CD4-positive, alpha-beta T cell treated with Interleukin-21 for 1 hour (primary cell): ENCODE measurements at regions not wholly inside any gene's neighbourhood (a gene's known extent, or its start where the extent isn't known, plus 50 kb on each side); places are given as distances from the start of the nearest gene placed in this dataset.
"Not testable (repeated sequence)": the region's sequence is repeated elsewhere in the genome, so short reads cannot be mapped to it uniquely, and the experiment has no call there.

Source experiments
- DNase-seq: peaks from one replicate; pipeline ENCODE4 v3.0.0-alpha.2; 2020

DNA sequence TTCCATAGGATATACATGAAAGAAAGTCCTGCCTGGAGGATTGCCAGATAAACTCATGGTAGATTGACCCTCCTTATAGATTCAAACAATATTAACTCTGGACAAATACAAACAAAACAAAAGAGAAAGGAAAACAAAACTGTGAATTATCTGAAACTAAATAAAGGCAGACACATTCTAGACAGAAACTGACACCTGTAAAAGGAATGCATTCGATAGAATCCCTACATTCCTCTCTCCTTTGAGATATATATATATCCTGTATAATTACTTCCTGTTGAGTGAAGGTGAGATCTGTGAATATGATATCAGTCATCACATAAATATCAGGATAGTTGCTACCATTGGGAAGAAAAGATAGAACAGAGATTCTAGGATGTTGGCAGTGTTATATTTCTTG is 948.4 kb upstream of the ATXN7L3B start:
- DNase-seq: no peak

DNA sequence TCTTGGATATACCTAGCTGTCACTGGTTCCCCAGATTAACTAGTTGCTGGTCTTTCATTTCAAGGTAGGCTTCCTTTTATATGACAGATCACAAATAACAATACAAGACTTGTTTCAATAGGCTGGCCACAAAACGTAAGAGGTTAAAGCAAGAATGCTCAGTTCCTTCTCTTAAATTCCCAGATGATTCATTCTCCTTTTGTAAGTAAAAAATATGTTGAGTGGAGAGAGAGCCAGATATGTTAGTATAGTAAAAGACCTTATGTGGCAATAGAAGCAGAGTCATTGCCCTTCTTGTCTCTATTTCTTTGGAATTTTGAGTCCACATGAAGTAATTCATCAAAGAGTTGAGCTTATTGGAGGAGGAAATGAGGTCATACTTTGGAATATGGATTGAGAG is 939.0 kb upstream of the ATXN7L3B start:
- no peak for DNase-seq

- no peak for DNase-seq
Measured at GRCh38 chr12:73599268-73599667, 938.4 kb upstream of the ATXN7L3B start.

- not testable (repeated sequence) for DNase-seq
Measured at GRCh38 chr12:73605925-73606324, 931.7 kb upstream of the ATXN7L3B start.

DNA sequence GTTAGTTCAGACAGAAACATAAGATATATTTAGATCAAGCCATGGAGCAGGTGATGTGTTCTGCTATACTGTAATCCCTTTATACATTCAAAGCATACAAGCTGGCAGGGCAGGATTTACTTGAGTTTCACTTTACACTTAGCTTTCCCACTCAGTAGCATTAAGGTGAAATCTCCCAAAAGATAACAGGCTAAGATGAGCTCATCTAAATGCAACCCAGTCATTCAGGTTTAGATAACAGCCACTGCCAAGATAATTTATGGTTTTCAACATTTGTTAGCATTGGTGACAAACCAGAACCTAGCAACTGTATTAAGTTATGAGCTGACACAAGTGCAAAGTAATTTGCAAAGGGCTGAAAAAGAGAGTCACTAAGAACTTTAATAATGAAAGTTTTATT is 925.1 kb upstream of the ATXN7L3B start:
- DNase-seq: no peak

DNA sequence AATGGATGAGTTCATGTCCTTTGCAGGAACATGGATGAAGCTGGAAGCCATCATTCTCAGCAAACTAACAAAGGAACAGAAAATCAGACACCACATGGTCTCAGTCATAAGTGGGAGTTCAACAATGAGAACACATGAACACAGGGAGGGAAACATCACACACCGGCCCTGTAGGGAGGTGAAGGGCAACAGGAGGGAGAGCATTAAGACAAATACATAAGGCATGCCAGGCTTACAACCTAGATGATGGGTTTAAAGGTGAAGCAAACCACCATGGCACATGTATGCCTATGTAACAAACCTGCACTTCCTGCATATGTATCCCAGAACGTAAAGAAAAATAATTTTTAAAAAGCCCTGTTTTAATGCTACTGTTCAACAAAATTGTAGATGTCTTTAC is 914.2 kb upstream of the ATXN7L3B start:
- no peak for DNase-seq

GRCh38 chr12:73625226-73625625 is 912.4 kb upstream of the ATXN7L3B start:
- no peak for DNase-seq

DNA sequence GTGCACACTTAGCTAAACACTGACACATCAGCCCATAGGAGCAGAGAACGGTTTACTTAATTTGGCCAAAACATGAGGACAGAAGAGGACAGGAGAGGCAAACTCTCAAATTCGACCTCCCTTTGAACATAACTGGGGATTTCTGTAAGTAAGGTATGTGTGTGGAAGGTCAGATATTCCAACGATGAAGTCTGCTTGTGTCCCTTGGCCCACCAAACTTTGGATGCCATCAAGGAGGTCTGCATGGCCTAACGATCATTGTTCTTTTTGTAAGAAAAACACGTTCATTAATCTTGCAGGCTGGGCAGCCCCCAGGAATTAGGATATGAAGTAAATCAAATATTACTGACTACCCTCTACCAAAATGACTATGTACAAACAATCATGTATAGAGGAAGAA is 908.5 kb upstream of the ATXN7L3B start:
- DNase-seq: no peak

DNA sequence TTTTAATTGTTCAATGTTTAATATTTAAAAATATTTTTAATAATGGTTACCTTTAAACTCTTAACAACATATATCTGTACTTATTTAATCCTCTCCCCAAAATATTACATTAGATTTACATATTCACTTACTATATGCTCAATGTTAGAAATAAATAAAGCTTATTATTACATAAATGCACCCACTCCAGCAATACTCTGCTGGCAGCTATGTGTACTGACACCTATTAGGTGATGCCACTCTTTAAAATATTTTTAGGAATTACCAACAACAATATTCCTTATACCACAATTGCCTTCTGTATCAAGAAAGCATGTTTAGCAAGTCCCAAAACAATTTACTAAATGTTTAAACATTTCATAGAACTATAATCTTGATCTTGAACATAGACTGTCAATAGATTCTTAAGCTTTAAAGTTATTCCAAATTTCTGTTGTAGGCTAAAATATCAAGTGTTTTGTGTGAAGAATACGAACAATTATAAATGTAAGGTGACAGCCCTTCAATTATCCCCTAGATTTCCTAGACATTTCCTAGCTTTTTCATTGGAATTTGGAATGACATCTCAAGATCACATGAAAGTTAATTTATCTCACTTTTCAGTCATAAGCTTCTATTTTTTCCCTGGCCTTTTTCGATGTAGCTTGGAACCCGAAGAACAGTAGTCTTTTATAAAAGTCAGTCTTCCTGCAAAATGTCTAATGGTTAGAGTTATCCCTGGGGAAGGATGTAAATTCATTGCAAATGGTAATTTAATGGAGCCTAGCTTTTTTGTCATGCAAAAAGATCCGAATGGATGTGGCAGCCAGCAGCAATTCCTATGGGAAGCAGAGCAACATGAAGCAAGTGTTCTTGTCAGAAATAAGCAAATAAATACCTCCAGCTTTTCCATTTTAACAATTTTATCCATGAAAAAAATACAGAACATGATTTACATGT is 907.5 kb upstream of the ATXN7L3B start:
- DNase-seq: no peak

DNA sequence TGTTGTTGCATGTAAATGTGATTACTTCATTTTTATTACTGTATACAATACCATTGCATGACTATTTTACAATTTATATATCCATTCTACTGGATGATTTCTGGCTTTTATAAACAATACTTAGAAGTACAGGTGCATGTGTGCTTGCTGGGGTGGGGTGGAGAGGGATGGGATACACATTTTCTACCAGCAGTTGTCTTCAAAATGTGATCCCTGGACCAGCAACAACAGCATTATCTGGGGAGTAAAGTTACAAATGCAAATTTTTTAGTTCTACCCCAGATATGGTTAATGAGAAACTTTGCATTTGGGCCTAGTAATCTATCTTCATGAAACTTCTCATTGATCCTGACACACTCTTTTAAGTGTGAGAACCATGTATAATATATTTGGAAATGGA is 905.4 kb upstream of the ATXN7L3B start:
- no peak for DNase-seq

GRCh38 chr12:73632661-73633060 is 905.0 kb upstream of the ATXN7L3B start:
- no peak for DNase-seq

DNA sequence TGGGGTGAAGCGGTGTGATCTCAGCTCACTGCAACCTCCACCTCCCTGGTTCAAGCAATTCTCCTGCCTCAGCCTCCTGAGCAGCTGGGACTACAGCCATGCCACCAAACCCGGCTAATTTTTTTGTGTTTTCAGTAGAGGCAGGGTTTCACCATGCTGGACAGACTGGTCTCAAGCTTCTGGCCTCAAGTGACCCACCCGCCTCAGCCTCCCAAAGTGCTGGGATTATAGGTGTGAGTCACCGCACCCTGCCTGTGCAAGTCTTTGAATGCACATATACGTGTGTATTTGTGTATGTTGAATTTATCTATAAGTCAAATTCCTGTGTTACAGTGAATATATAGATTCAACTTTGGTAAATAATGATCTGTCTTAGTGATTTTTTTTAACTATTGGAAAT is 898.2 kb upstream of the ATXN7L3B start:
- not testable (repeated sequence) for DNase-seq

GRCh38 chr12:73656375-73656774 is 881.3 kb upstream of the ATXN7L3B start:
- DNase-seq: no peak

- DNase-seq: no peak
Measured at GRCh38 chr12:73659802-73660201, 877.8 kb upstream of the ATXN7L3B start.

- no peak for DNase-seq
Measured at GRCh38 chr12:73665193-73665592, 872.4 kb upstream of the ATXN7L3B start.

DNA sequence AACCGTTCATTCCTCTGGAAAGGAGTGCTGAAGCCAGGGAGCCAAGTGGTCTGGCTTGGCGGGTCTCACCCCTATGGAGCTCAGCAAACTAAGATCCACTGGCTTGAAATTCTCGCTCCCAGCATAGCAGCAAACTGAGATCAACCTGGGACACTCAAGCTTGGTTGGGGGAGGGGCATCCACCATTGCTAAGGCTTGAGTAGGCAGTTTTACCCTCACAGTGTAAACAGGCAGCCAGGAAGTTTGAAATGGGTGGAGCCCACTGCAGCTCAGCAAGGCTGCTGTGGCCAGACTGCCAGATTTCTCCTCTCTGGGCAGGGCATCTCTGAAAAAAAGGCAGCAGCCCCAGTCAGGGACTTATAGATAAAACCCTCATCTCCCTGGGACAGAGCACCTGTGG is 866.1 kb upstream of the ATXN7L3B start:
- DNase-seq: not testable (repeated sequence)

DNA sequence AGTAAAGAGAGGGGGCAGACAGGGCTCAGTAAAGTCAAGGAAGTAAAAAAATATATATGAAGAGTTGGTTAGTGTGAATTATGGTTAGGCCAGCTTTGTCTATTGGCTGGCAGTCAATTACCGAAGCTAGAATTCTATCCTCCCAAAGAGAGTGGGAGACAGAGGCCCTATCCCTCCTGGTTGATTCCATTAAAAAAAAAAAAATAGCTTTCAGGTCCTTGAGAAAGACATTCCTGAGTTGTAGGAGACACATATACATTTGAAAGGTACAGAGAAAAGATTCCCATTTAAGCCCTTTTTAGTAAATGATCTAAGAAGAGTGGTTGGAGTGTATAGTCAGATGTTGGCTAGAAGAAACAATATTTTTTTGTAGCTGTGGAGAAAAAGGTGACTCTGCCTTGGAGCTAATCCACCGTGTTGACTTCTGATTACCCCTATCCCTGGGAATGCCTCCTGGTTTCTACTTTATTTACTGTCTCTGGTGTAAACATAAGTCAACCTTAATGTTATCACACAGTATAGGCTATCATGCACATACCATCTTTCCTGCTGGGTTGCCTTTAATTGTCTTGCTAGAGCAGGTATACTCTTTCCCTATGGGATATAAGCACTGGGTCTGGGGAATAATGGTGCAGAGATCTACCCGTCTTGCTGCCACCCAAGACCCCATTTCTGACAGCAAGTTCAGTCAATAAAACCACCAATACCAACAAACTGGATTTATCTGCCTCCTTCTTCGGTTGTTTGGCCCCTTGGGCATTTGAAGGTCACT is 859.9 kb upstream of the ATXN7L3B start:
- no peak for DNase-seq

DNA sequence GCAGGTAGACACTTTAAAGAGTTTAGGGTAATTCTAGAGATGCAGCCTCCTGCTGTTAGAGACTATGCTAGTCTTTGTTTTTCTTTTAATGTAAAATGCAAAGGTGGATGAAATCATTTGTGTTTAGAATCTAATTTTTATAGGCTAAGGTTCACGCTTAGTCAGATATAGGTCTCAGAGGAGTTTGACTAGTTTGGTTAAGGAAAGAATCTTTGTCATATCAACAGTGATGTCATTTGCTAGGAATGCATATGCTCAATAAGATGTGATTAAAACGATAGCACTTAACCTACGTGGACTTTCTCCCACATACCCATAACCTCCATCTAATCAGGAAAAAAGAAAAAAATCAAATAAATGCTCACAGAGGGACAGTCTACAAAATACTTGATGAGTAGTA is 859.3 kb upstream of the ATXN7L3B start:
- DNase-seq: no peak

DNA sequence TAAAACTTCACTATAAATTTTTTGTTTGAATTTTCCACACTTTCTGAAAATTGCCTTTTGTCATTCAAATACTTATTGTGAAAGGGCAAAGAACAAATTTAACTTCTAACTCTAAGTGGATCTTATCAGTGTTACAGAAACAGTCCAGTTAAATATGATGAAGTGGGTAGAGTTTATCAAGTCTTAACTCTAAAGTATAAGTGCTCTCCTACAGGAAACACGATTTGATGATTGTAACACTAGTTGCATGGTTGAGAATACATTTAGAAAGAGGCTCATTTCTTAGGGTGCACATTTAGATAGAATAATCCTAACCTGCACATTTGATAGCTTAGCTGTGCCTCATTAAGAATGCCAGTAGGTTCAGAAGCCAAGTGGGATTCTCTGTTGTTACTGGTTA is 838.3 kb upstream of the ATXN7L3B start:
- DNase-seq: no peak

DNA sequence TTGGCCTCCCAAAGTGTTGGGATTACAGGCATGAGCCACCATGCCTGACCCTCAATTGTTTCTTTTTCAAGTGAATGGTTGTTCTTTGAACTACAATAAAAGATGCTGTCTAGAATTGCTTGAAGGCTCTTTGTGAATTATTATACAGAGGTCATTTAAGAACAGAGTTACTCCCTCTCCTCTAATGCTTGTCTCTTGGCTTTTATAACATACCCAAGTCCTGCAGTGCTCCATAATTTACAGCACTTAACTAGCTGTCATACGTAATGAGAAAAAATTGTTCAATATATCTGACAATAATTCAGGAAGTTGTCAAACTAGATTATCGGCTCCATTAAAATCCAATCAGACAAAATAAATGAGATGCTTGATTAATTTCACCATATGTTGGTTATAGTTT is 823.0 kb upstream of the ATXN7L3B start:
- no peak for DNase-seq

- not testable (repeated sequence) for DNase-seq
Measured at GRCh38 chr12:73716143-73716542, 821.5 kb upstream of the ATXN7L3B start.

DNA sequence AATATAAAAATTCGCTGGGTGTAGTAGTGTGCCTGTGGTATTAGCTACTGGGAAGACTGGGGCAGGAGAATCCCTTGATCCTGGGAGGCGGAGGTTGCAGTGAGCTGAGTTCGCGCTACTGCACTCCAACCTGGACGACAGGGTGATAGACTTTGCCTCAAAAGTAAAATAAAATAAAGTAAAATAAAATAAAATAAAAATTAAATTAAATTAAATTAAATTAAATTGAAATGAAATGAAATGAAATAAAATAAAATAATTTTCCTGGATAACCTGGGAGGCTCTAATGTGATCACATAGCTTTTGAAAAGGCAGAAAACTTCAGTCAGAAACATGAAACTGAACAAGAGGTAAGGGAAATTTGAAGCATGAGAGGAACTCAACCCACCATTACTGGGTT is 818.4 kb upstream of the ATXN7L3B start:
- DNase-seq: no peak

GRCh38 chr12:73726881-73727280 is 810.8 kb upstream of the ATXN7L3B start:
- DNase-seq: no peak

- no peak for DNase-seq
Measured at GRCh38 chr12:73731658-73732057, 806.0 kb upstream of the ATXN7L3B start.
